ENCODE measurements at regions not wholly inside any gene's neighbourhood (a gene's known extent, or its start where the extent isn't known, plus 50 kb on each side); places are given as distances from the start of the nearest gene placed in this dataset.

DNA sequence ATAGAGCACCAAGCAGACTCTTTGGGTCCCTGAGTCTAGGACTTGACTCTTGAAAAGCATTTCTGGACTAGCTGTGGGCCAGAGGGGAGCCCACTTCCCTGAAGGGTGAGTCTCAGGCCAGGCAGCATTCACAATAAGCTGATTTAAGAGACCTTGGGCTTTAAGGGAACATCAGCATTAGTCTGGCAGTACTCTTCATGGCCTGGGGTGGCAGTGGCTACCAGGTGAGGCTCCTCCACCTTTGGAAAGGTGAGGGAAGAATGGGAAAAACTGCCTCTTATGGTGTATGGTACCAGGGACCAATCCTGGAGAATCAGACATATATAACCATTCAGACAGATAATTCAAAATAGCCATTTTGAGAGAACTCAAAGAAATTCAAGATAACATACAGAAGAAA is 599.9 kb upstream of the POU3F3 start:
- TF ChIP-seq, protein P1, sequence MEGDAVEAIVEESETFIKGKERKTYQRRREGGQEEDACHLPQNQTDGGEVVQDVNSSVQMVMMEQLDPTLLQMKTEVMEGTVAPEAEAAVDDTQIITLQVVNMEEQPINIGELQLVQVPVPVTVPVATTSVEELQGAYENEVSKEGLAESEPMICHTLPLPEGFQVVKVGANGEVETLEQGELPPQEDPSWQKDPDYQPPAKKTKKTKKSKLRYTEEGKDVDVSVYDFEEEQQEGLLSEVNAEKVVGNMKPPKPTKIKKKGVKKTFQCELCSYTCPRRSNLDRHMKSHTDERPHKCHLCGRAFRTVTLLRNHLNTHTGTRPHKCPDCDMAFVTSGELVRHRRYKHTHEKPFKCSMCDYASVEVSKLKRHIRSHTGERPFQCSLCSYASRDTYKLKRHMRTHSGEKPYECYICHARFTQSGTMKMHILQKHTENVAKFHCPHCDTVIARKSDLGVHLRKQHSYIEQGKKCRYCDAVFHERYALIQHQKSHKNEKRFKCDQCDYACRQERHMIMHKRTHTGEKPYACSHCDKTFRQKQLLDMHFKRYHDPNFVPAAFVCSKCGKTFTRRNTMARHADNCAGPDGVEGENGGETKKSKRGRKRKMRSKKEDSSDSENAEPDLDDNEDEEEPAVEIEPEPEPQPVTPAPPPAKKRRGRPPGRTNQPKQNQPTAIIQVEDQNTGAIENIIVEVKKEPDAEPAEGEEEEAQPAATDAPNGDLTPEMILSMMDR (IDR thresholded peaks at IDR 0.05), result no peak
- no peak for TF ChIP-seq POLR2A (IDR thresholded peaks at IDR 0.05)
